ENCODE measurements at regions not wholly inside any gene's neighbourhood (a gene's known extent, or its start where the extent isn't known, plus 50 kb on each side); places are given as distances from the start of the nearest gene placed in this dataset.
"Not testable (repeated sequence)": the region's sequence is repeated elsewhere in the genome, so short reads cannot be mapped to it uniquely, and the experiment has no call there.

DNA sequence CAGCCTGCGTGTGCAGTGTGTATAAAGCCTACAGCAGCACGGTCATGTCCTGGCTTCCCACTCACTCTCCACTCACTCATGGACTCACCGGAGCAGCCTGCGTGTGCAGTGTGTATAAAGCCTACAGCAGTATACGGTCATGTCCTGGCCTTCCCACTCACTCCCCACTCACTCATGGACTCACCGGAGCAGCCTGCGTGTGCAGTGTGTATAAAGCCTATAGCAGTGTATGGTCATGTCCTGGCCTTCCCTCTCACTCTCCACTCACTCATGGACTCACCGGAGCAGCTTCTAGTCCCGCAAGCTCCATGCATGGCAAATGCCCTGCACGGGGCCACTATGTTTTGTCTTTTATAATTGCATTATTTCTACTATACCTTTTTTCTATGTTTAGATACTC, 149.8 kb downstream of the DLL1 start:
- not testable (repeated sequence) for H3K27me3 ChIP-seq (ENCODE audit: insufficient read depth, low read length); H3K36me3 ChIP-seq (ENCODE audit: insufficient read depth, low read length)

GRCh38 chr6:170140129-170140528, 150.7 kb downstream of the DLL1 start:
- no peak overlapping the region for H3K27ac ChIP-seq (ENCODE audit: low read depth, low read length)
- no peak overlapping the region for H2AFZ ChIP-seq (ENCODE audit: low read length, unreplicated experiment)
- H3K79me2 ChIP-seq (ENCODE audit: control insufficient read depth, insufficient read depth, low read length, unreplicated experiment) = no peaks in the 10 kb centered on the region
- no peaks in the 10 kb centered on the region for H3K27me3 ChIP-seq (ENCODE audit: insufficient read depth, low read length)
- H3K4me3 ChIP-seq (ENCODE audit: low read depth, low read length) = no peak overlapping the region
- H3K4me1 ChIP-seq (ENCODE audit: control insufficient read depth, insufficient read depth, low read length, unreplicated experiment) = no peaks in the 10 kb centered on the region
- H3K36me3 ChIP-seq (ENCODE audit: insufficient read depth, low read length) = no peaks in the 10 kb centered on the region

More for the DNA sequence above, 149.8 kb downstream of the DLL1 start:
- H3K4me3 ChIP-seq (ENCODE audit: low read depth, low read length); H3K4me1 ChIP-seq (ENCODE audit: control insufficient read depth, insufficient read depth, low read length, unreplicated experiment); H3K79me2 ChIP-seq (ENCODE audit: control insufficient read depth, insufficient read depth, low read length, unreplicated experiment); H3K27ac ChIP-seq (ENCODE audit: low read depth, low read length); H2AFZ ChIP-seq (ENCODE audit: low read length, unreplicated experiment): not testable (repeated sequence)

DNA sequence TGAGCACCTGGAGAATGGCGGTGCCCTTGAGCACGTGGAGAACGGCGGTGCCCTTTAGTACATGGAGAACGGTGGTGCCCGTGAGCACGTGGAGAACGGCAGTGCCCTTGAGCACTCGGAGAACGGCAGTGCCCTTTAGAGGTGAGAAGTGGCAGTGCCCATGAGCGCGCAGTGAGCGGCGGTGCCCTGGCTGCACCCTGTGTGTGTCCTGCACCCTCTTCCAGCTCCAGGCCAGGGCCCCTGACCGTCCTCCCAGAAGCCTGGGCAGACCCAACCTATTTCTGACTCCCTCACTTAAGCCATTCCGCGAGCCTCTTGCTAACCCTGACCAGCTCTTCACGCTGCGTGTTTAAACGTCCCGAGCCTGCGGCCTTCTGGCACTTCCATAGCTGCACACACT, 151.3 kb downstream of the DLL1 start:
- no peaks in the 10 kb centered on the region for H3K79me2 ChIP-seq (ENCODE audit: control insufficient read depth, insufficient read depth, low read length, unreplicated experiment)
- H3K4me3 ChIP-seq (ENCODE audit: low read depth, low read length) = no peak overlapping the region
- no peaks in the 10 kb centered on the region for H3K4me1 ChIP-seq (ENCODE audit: control insufficient read depth, insufficient read depth, low read length, unreplicated experiment)
- no peak overlapping the region for H3K27ac ChIP-seq (ENCODE audit: low read depth, low read length)
- no peaks in the 10 kb centered on the region for H3K27me3 ChIP-seq (ENCODE audit: insufficient read depth, low read length)
- no peaks in the 10 kb centered on the region for H3K36me3 ChIP-seq (ENCODE audit: insufficient read depth, low read length)
- H2AFZ ChIP-seq (ENCODE audit: low read length, unreplicated experiment) = no peak overlapping the region

- not testable (repeated sequence) for H3K27ac ChIP-seq (ENCODE audit: low read depth, low read length); H3K4me1 ChIP-seq (ENCODE audit: control insufficient read depth, insufficient read depth, low read length, unreplicated experiment); H3K79me2 ChIP-seq (ENCODE audit: control insufficient read depth, insufficient read depth, low read length, unreplicated experiment); H2AFZ ChIP-seq (ENCODE audit: low read length, unreplicated experiment); H3K36me3 ChIP-seq (ENCODE audit: insufficient read depth, low read length); H3K27me3 ChIP-seq (ENCODE audit: insufficient read depth, low read length); H3K4me3 ChIP-seq (ENCODE audit: low read depth, low read length)
Observed at GRCh38 chr6:170139046-170139445, 151.8 kb downstream of the DLL1 start.

GRCh38 chr6:170137911-170138910, 152.7 kb downstream of the DLL1 start:
- no peaks in the 10 kb centered on the region for H3K27me3 ChIP-seq (ENCODE audit: insufficient read depth, low read length)
- H3K36me3 ChIP-seq (ENCODE audit: insufficient read depth, low read length) = no peaks in the 10 kb centered on the region
- H3K4me3 ChIP-seq (ENCODE audit: low read depth, low read length) = no peak overlapping the region

DNA sequence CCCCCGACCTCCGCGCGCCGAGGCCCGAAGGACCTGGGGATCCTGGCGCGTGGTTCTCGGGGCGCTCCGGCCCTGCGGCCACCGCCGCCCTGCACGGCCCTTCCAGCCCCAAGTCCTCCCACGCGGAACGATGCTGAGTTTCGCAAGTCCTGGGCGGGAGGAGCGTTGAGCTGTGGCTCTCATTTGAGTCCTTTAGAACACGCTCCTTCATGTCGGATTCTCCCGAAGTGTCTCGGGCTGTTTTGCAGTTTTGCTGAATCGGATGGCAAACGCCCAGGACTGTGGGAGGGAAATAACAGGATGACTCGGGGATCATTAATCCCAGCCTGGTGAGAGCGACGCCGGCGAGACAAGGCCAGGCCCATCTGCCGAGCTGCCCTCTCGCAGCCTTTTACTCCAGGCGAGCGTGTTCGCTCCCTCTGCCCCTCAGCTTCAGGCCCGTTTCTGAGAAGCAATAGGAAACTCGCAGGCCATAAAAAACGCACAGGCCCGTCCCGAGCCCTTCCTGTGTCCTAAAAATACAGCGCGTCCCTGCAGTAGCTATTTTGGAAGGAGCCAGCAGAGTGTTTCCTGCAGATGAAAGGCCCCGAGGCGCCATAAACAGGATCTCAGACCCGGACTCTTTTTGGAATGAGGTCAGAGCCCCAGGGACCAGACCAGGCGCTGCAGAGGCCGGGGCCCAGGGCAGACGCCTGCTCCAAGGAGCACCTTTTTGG, 153.5 kb downstream of the DLL1 start:
- H3K4me3 ChIP-seq (ENCODE audit: low read depth, low read length) = no peak overlapping the region
- no peaks in the 10 kb centered on the region for H3K79me2 ChIP-seq (ENCODE audit: control insufficient read depth, insufficient read depth, low read length, unreplicated experiment)
- no peak overlapping the region for H2AFZ ChIP-seq (ENCODE audit: low read length, unreplicated experiment)
- no peak overlapping the region for H3K27ac ChIP-seq (ENCODE audit: low read depth, low read length)
- H3K36me3 ChIP-seq (ENCODE audit: insufficient read depth, low read length) = no peaks in the 10 kb centered on the region
- H3K27me3 ChIP-seq (ENCODE audit: insufficient read depth, low read length) = no peaks in the 10 kb centered on the region
- H3K4me1 ChIP-seq (ENCODE audit: control insufficient read depth, insufficient read depth, low read length, unreplicated experiment) = no peaks in the 10 kb centered on the region

More at GRCh38 chr6:170137911-170138910, 152.7 kb downstream of the DLL1 start:
- Histone ChIP-seq H3K79me2 (ENCODE audit: control insufficient read depth, insufficient read depth, low read length, unreplicated experiment) (no peaks in the 10 kb centered on the region), H2AFZ (ENCODE audit: low read length, unreplicated experiment) (no peak overlapping the region), H3K27ac (ENCODE audit: low read depth, low read length) (no peak overlapping the region), H3K4me1 (ENCODE audit: control insufficient read depth, insufficient read depth, low read length, unreplicated experiment) (no peaks in the 10 kb centered on the region)

- H3K79me2 ChIP-seq (ENCODE audit: control insufficient read depth, insufficient read depth, low read length, unreplicated experiment) = no peaks in the 10 kb centered on the region
- no peak overlapping the region for H2AFZ ChIP-seq (ENCODE audit: low read length, unreplicated experiment)
- H3K27me3 ChIP-seq (ENCODE audit: insufficient read depth, low read length) = no peaks in the 10 kb centered on the region
- no peaks in the 10 kb centered on the region for H3K4me1 ChIP-seq (ENCODE audit: control insufficient read depth, insufficient read depth, low read length, unreplicated experiment)
- H3K4me3 ChIP-seq (ENCODE audit: low read depth, low read length) = no peak overlapping the region
- H3K36me3 ChIP-seq (ENCODE audit: insufficient read depth, low read length) = no peaks in the 10 kb centered on the region
- no peak overlapping the region for H3K27ac ChIP-seq (ENCODE audit: low read depth, low read length)
Observed at GRCh38 chr6:170136541-170137175, 154.2 kb downstream of the DLL1 start.

DNA sequence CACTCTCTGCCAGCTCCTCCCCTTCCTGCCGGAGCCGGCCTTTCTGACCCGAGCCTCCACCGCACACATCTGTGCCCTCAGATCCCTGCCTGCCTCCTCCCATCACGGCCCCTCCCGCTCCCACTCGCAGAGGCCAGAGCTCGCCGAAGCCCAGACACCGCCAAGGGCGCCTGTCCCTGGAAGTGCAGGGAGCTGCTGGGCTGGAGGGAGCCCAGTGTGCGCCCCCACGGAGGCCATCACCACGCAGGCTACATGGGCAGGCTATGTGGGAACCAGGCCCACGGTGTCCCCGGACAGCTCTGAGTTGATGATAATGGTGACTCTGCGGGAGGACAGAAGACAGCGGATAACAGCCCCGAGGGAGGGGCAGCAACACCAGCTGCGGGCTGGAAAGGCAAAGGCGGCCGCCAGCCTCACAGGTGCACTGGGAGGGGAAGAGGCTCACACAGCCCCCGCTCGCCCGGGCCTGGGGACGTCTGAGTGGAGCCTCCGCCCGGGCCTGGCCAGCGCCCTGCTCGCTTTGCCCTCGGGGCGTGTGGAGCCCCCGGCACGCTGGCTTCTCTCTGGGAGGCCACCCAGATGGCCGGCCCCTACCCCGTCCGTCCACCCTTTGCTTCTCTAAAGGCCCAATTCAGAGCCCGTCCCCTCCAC, 154.9 kb downstream of the DLL1 start:
- Histone ChIP-seq H3K27ac (ENCODE audit: low read depth, low read length) (no peak overlapping the region), H3K79me2 (ENCODE audit: control insufficient read depth, insufficient read depth, low read length, unreplicated experiment) (no peaks in the 10 kb centered on the region), H3K36me3 (ENCODE audit: insufficient read depth, low read length) (no peaks in the 10 kb centered on the region), H3K4me1 (ENCODE audit: control insufficient read depth, insufficient read depth, low read length, unreplicated experiment) (no peaks in the 10 kb centered on the region), H3K27me3 (ENCODE audit: insufficient read depth, low read length) (no peaks in the 10 kb centered on the region), H3K4me3 (ENCODE audit: low read depth, low read length) (no peak overlapping the region), H2AFZ (ENCODE audit: low read length, unreplicated experiment) (no peak overlapping the region)

DNA sequence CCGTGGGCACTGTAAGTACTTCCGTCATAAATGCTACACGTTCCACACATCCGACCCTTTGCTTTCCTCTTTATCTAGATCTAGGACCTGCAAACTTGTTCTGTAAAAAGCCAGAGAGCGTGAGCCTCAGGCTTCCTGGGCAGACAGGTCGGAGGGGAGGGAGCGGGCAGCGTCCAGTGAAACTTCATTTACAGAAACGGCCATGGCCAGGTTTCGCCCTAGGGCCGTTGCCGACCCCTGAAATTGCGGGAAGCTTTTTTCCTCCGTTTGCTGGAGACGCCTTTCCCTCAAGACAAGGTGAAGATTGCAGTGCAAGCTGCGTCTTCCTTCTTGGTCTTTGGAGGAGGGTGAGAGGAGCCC, 155.4 kb downstream of the DLL1 start:
- Histone ChIP-seq H3K4me3 (ENCODE audit: low read depth, low read length) (no peak overlapping the region), H3K27ac (ENCODE audit: low read depth, low read length) (no peak overlapping the region), H3K79me2 (ENCODE audit: control insufficient read depth, insufficient read depth, low read length, unreplicated experiment) (no peaks in the 10 kb centered on the region), H3K36me3 (ENCODE audit: insufficient read depth, low read length) (no peaks in the 10 kb centered on the region), H3K4me1 (ENCODE audit: control insufficient read depth, insufficient read depth, low read length, unreplicated experiment) (no peaks in the 10 kb centered on the region), H2AFZ (ENCODE audit: low read length, unreplicated experiment) (no peak overlapping the region), H3K27me3 (ENCODE audit: insufficient read depth, low read length) (no peaks in the 10 kb centered on the region)
